SK-N-SH (cell line): ENCODE measurements at regions not wholly inside any gene's neighbourhood (a gene's known extent, or its start where the extent isn't known, plus 50 kb on each side); places are given as distances from the start of the nearest gene placed in this dataset.

ENCODE experiments used
- CTCF ChIA-PET: fragments of 300-600, 350-600 bp; formaldehyde crosslinking; extraction: SDS; loops from one replicate; lab custom pipeline; 2021; lab: Yijun Ruan, JAX
- POLR2A ChIA-PET: fragments of 350-600 bp; sonication (Branson Sonifier 250); formaldehyde crosslinking; extraction: SDS; loops from one replicate; lab custom pipeline; 2020; ENCODE audit warnings: antibody characterized with exemption, inconsistent platforms; lab: Yijun Ruan, JAX
- DNase-seq: peaks from one replicate; pipeline ENCODE4 v3.0.0; 2012
- H2AFZ ChIP-seq: fragments of 200-600 bp; sonication (generic); 2 replicates; pipeline ENCODE4 v1.8.1; 2016; ENCODE audit warnings: antibody characterized with exemption, mild to moderate bottlenecking, low read depth
- H3F3A ChIP-seq: fragments of 200-600 bp; sonication (generic); replicated peaks from 2 replicates; pipeline ENCODE3; 2016; ENCODE audit warnings: antibody characterized with exemption, mild to moderate bottlenecking; ENCODE audit not compliant: insufficient read depth
- H3K27ac ChIP-seq, 2 experiments: fragments of 200-500 bp in 1 of 2; fragments of 200-600 bp in 1 of 2; sonication (Bioruptor generic) in 1 of 2; sonication (generic), shearing (Covaris generic) in 1 of 2; 2 replicates each; pipeline versions ENCODE4 v1.5.1 to v1.6.1; 2014 to 2016; ENCODE audit warnings: low read depth in 2 of 2, inconsistent platforms in 1 of 2, low read length in 1 of 2, mild to moderate bottlenecking in 1 of 2, mixed read lengths in 1 of 2
- H3K27me3 ChIP-seq: fragments of 200-600 bp; sonication (generic), shearing (Covaris generic); 2 replicates; pipeline ENCODE4 v1.6.1; 2016; ENCODE audit warnings: mixed run types; ENCODE audit not compliant: insufficient read depth
- H3K36me3 ChIP-seq, 2 experiments: fragments of 200-500 bp in 1 of 2; fragments of 200-600 bp in 1 of 2; sonication (Bioruptor generic) in 1 of 2; sonication (generic) in 1 of 2; replicated peaks in 1 of 2; 2 replicates each; pipeline versions ENCODE3 to v1.5.1; 2014 to 2016; ENCODE audit warnings: low read length in 1 of 2, mild to moderate bottlenecking in 1 of 2; ENCODE audit not compliant: insufficient read depth in 2 of 2, control insufficient read depth in 1 of 2
- H3K4me1 ChIP-seq, 2 experiments: fragments of 200-500 bp in 1 of 2; fragments of 200-600 bp in 1 of 2; sonication (Bioruptor generic) in 1 of 2; sonication (generic), shearing (Covaris generic) in 1 of 2; 2 replicates each; pipeline versions ENCODE4 v1.5.1 to v1.6.1; 2014 to 2016; ENCODE audit warnings: low read depth in 1 of 2, low read length in 1 of 2, mixed run types in 1 of 2; ENCODE audit not compliant: insufficient read depth in 2 of 2, control insufficient read depth in 1 of 2
- H3K4me2 ChIP-seq: fragments of 200-600 bp; sonication (generic), shearing (Covaris generic); 2 replicates; pipeline ENCODE4 v1.6.1; 2017; ENCODE audit warnings: mixed run types
- H3K4me3 ChIP-seq, 2 experiments: fragments of 200-500 bp in 1 of 2; fragments of 200-600 bp in 1 of 2; sonication (Bioruptor generic) in 1 of 2; sonication (generic), shearing (Covaris generic) in 1 of 2; 2 replicates each; pipeline versions ENCODE4 v1.5.1 to v1.8.1; 2014 to 2016; ENCODE audit warnings: low read depth in 2 of 2, inconsistent platforms in 1 of 2, low read length in 1 of 2, mild to moderate bottlenecking in 1 of 2, mixed read lengths in 1 of 2, moderate library complexity in 1 of 2
- H3K79me2 ChIP-seq: fragments of 200-600 bp; sonication (generic); 2 replicates; pipeline ENCODE4 v1.8.1; 2017; ENCODE audit warnings: mild to moderate bottlenecking; ENCODE audit not compliant: insufficient read depth
- H3K9ac ChIP-seq: fragments of 200-600 bp; sonication (generic); 2 replicates; pipeline ENCODE4 v1.6.1; 2017; ENCODE audit warnings: mixed run types
- H3K9me2 ChIP-seq: fragments of 200-600 bp; sonication (generic); 2 replicates; pipeline ENCODE4 v1.6.1; 2017; ENCODE audit warnings: mixed run types
- H3K9me3 ChIP-seq: fragments of 200-600 bp; sonication (generic); 2 replicates; pipeline ENCODE4 v1.6.1; 2017; ENCODE audit warnings: mixed run types, mild to moderate bottlenecking, moderate library complexity
- H4K20me1 ChIP-seq: fragments of 200-600 bp; sonication (generic); 2 replicates; pipeline ENCODE4 v1.6.1; 2017; ENCODE audit warnings: mild to moderate bottlenecking, mixed run types; ENCODE audit not compliant: insufficient read depth
- EP300 ChIP-seq, 2 experiments: IDR thresholded peaks; 2 replicates each; pipeline versions ENCODE4 v1.4.0 to v1.6.1; 2012; ENCODE audit warnings: borderline replicate concordance in 1 of 2, low read depth in 1 of 2, low read length in 1 of 2
- EZH2phosphoT487 ChIP-seq: fragments of 200-600 bp; sonication (generic); IDR thresholded peaks from 2 replicates; pipeline ENCODE4 v1.6.1; 2017; ENCODE audit warnings: low read depth, mixed run types, mild to moderate bottlenecking, antibody characterized with exemption, moderate library complexity, borderline replicate concordance
- FOSL2 ChIP-seq: IDR thresholded peaks from 2 replicates; pipeline ENCODE4 v1.4.0; 2012; ENCODE audit warnings: low read depth, mild to moderate bottlenecking, moderate library complexity, borderline replicate concordance
- FOXM1 ChIP-seq: IDR thresholded peaks from 2 replicates; pipeline ENCODE4 v1.4.0; 2012; ENCODE audit warnings: low read depth, mild to moderate bottlenecking
- GABPA ChIP-seq: IDR thresholded peaks from 2 replicates; pipeline ENCODE4 v1.4.0; 2012; ENCODE audit warnings: low read depth, mild to moderate bottlenecking
- GATA2 ChIP-seq: sonication (generic); formaldehyde crosslinking; IDR thresholded peaks from 2 replicates; pipeline ENCODE4 v1.5.0; 2020; ENCODE audit warnings: mild to moderate bottlenecking, missing genetic modification reagents
- MEF2A ChIP-seq: IDR thresholded peaks from 2 replicates; pipeline ENCODE4 v1.4.0; 2012; ENCODE audit warnings: low read depth, borderline replicate concordance
- MXI1 ChIP-seq: IDR thresholded peaks from 2 replicates; pipeline ENCODE4 v1.6.1; 2012; ENCODE audit warnings: mild to moderate bottlenecking, low read depth, low read length, improper control_type of control experiment
- NRF1 ChIP-seq: IDR thresholded peaks from 2 replicates; pipeline ENCODE4 v1.6.1; 2012; ENCODE audit warnings: low read depth, mild to moderate bottlenecking, low read length
- POLR2AphosphoS5 ChIP-seq: IDR thresholded peaks from 2 replicates; pipeline ENCODE4 v1.6.1; 2012; ENCODE audit warnings: low read depth, low read length
- RAD21 ChIP-seq: IDR thresholded peaks from 2 replicates; pipeline ENCODE4 v1.6.1; 2012; ENCODE audit warnings: mild to moderate bottlenecking, low read length
- RCOR1 ChIP-seq: fragments of 150-350 bp; IDR thresholded peaks from 2 replicates; pipeline ENCODE4 v1.6.1; 2017; ENCODE audit warnings: antibody characterized with exemption, low read length
- SMC3 ChIP-seq: IDR thresholded peaks from 2 replicates; pipeline ENCODE4 v1.6.1; 2012; ENCODE audit warnings: low read depth, low read length, improper control_type of control experiment
- TAF1 ChIP-seq: IDR thresholded peaks from 2 replicates; pipeline ENCODE4 v1.6.1; 2012; ENCODE audit warnings: low read depth, mild to moderate bottlenecking, low read length, moderate library complexity, borderline replicate concordance
- TCF12 ChIP-seq: IDR thresholded peaks from 2 replicates; pipeline ENCODE4 v1.4.0; 2012
- YY1 ChIP-seq: IDR thresholded peaks from 2 replicates; pipeline ENCODE4 v1.4.0; 2012; ENCODE audit warnings: low read depth, mild to moderate bottlenecking
- WGBS: methylation state at CpG from one replicate; pipeline ENCODE4 v1.1.6; 2017; ENCODE audit warnings: low lambda C conversion rate; 5-methylcytosine and 5-hydroxymethylcytosine counted together
- TF ChIP-seq, protein P1 (sequence below): fragments of 150-350 bp; IDR thresholded peaks from 2 replicates; pipeline ENCODE4 v1.6.1; 2017; ENCODE audit warnings: antibody characterized with exemption, low read length, low read depth, borderline replicate concordance
- TF ChIP-seq, protein P2 (sequence below): IDR thresholded peaks from 2 replicates; pipeline ENCODE4 v1.4.0; 2012; ENCODE audit warnings: low read depth
- TF ChIP-seq, protein P3 (sequence below): IDR thresholded peaks from 2 replicates; pipeline ENCODE4; 2012
- TF ChIP-seq, protein P4 (sequence below): IDR thresholded peaks from 2 replicates; pipeline ENCODE4 v1.6.1; 2012; ENCODE audit warnings: mild to moderate bottlenecking, low read depth, low read length, moderate library complexity

DNA sequence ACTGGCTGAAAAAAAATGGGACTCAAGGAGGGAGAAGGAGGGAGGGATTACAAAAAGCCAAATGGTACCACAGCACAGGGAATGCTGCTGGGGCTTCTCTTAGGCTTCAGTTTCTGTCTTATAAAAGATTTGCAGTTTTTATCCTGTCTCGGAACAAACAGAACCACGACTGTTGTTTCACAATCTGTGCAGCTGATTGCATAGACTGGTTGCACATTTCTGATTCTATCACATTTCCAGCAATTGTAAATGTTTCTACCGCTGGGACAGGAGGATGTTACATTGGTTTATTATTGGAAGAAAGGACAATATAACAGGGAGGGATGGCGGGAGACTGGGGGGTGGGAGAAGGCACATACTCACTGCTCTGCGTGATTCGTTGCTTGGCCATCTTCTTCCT lies 73.5 kb upstream of the ARID1B start:
- POLR2A ChIA-PET = no interaction called here
- Histone ChIP-seq H3K4me1 (no peaks in the 10 kb centered on the region), H4K20me1 (no peaks in the 10 kb centered on the region), H3F3A (peaks cover 9% of the 10 kb centered on the region), H3K9me3 (no peaks in the 10 kb centered on the region), H3K79me2 (no peaks in the 10 kb centered on the region), H3K27me3 (no peaks in the 10 kb centered on the region), H3K9me2 (no peaks in the 10 kb centered on the region), H3K4me3 (no peak overlapping the region), H3K9ac (no peak overlapping the region), H3K4me2 (no peak overlapping the region), H3K36me3 (no peaks in the 10 kb centered on the region), H2AFZ (no peak overlapping the region), H3K27ac (no peak overlapping the region)
- CTCF ChIA-PET = no interaction called here
- 81% methylated on average over 6 of the region's 6 CpGs for WGBS
- no peak for DNase-seq
- TF ChIP-seq, protein P1, sequence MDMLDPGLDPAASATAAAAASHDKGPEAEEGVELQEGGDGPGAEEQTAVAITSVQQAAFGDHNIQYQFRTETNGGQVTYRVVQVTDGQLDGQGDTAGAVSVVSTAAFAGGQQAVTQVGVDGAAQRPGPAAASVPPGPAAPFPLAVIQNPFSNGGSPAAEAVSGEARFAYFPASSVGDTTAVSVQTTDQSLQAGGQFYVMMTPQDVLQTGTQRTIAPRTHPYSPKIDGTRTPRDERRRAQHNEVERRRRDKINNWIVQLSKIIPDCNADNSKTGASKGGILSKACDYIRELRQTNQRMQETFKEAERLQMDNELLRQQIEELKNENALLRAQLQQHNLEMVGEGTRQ = no peak
- TF ChIP-seq YY1 (no peak), RAD21 (no peak), MXI1 (no peak), GATA2 (CRISPR knock-in tag) (no peak), EP300 (IDR thresholded peaks at IDR 0.05; ENCODE audit: borderline replicate concordance in 1 of 2, low read depth in 1 of 2, low read length in 1 of 2) (no peak), POLR2AphosphoS5 (no peak), FOXM1 (no peak), RCOR1 (no peak), MEF2A (no peak), EZH2phosphoT487 (no peak), SMC3 (no peak), TCF12 (no peak), FOSL2 (no peak), GABPA (no peak), TAF1 (no peak), NRF1 (no peak)
- TF ChIP-seq, protein P2, sequence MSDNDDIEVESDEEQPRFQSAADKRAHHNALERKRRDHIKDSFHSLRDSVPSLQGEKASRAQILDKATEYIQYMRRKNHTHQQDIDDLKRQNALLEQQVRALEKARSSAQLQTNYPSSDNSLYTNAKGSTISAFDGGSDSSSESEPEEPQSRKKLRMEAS = no peak
- TF ChIP-seq, protein P3, sequence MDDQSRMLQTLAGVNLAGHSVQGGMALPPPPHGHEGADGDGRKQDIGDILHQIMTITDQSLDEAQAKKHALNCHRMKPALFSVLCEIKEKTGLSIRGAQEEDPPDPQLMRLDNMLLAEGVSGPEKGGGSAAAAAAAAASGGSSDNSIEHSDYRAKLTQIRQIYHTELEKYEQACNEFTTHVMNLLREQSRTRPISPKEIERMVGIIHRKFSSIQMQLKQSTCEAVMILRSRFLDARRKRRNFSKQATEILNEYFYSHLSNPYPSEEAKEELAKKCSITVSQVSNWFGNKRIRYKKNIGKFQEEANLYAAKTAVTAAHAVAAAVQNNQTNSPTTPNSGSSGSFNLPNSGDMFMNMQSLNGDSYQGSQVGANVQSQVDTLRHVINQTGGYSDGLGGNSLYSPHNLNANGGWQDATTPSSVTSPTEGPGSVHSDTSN = no peak
- TF ChIP-seq, protein P4, sequence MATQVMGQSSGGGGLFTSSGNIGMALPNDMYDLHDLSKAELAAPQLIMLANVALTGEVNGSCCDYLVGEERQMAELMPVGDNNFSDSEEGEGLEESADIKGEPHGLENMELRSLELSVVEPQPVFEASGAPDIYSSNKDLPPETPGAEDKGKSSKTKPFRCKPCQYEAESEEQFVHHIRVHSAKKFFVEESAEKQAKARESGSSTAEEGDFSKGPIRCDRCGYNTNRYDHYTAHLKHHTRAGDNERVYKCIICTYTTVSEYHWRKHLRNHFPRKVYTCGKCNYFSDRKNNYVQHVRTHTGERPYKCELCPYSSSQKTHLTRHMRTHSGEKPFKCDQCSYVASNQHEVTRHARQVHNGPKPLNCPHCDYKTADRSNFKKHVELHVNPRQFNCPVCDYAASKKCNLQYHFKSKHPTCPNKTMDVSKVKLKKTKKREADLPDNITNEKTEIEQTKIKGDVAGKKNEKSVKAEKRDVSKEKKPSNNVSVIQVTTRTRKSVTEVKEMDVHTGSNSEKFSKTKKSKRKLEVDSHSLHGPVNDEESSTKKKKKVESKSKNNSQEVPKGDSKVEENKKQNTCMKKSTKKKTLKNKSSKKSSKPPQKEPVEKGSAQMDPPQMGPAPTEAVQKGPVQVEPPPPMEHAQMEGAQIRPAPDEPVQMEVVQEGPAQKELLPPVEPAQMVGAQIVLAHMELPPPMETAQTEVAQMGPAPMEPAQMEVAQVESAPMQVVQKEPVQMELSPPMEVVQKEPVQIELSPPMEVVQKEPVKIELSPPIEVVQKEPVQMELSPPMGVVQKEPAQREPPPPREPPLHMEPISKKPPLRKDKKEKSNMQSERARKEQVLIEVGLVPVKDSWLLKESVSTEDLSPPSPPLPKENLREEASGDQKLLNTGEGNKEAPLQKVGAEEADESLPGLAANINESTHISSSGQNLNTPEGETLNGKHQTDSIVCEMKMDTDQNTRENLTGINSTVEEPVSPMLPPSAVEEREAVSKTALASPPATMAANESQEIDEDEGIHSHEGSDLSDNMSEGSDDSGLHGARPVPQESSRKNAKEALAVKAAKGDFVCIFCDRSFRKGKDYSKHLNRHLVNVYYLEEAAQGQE = no peak
